ENCODE measurements at regions not wholly inside any gene's neighbourhood (a gene's known extent, or its start where the extent isn't known, plus 50 kb on each side); places are given as distances from the start of the nearest gene placed in this dataset.

DNA sequence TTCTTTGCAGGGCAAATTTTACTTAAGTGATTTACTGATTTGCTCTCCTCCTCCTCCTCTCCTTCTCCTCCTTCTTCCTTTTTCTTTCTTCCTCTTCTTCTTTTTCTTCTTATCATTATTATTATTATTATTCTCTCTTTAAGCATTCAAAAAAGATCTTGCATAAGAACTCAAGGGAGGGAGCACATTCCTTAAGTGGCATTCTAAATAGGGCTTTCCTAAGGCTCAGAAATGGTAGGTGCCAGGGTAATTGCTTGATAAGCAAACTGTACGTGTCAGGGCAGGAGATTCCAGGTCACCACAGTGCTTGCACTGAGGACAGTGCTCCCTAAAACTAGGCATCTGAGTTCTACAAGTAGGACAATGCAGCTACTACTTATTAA lies 92.4 kb downstream of the SPTSSA start:
- TF ChIP-seq, protein P1, sequence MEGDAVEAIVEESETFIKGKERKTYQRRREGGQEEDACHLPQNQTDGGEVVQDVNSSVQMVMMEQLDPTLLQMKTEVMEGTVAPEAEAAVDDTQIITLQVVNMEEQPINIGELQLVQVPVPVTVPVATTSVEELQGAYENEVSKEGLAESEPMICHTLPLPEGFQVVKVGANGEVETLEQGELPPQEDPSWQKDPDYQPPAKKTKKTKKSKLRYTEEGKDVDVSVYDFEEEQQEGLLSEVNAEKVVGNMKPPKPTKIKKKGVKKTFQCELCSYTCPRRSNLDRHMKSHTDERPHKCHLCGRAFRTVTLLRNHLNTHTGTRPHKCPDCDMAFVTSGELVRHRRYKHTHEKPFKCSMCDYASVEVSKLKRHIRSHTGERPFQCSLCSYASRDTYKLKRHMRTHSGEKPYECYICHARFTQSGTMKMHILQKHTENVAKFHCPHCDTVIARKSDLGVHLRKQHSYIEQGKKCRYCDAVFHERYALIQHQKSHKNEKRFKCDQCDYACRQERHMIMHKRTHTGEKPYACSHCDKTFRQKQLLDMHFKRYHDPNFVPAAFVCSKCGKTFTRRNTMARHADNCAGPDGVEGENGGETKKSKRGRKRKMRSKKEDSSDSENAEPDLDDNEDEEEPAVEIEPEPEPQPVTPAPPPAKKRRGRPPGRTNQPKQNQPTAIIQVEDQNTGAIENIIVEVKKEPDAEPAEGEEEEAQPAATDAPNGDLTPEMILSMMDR (IDR thresholded peaks at IDR 0.05; ENCODE audit: low read depth, low read length, missing control alignments), result no peak
- no peak for DNase-seq (ENCODE audit: extremely low read depth, low read depth)
- no peak overlapping the region for H3K4me3 ChIP-seq (replicated peaks; ENCODE audit: low read depth, low read length)

DNA sequence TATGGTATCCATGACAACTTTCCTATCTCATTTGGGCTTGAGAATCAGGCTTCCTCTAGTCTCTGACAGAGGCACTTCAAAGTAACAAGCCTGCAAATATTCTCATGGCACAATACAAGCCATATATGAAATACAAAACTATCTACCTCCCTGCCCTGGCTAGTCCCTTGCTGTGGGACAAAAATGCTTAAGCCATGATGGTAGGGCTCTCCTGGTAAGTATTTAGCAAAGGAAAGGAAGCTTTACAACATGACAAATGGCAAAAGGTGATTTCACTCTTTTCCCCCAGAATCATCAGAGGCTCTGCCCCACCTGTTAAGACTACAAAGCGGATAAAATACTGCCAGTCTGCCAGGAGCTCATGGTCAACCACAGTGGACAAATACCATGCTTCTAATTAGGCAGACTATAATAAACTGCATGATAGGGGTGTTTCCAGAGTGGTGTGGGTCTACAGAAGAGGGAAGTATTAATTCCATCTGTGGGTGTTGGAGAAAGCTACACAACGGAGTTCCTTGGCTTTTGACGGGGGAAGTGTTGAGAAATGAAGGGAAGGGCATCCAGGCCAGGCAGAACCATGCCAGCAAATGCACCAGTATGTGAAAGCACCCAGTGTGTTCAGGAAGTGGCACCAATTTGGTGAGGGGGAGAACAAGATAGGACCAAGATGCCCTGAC lies 92.9 kb downstream of the SPTSSA start:
- H3K4me3 ChIP-seq (replicated peaks; ENCODE audit: low read depth, low read length), result no peak overlapping the region
- no peak for DNase-seq (ENCODE audit: extremely low read depth, low read depth)
- TF ChIP-seq, protein P1 (IDR thresholded peaks at IDR 0.05; ENCODE audit: low read depth, low read length, missing control alignments), result no peak

DNA sequence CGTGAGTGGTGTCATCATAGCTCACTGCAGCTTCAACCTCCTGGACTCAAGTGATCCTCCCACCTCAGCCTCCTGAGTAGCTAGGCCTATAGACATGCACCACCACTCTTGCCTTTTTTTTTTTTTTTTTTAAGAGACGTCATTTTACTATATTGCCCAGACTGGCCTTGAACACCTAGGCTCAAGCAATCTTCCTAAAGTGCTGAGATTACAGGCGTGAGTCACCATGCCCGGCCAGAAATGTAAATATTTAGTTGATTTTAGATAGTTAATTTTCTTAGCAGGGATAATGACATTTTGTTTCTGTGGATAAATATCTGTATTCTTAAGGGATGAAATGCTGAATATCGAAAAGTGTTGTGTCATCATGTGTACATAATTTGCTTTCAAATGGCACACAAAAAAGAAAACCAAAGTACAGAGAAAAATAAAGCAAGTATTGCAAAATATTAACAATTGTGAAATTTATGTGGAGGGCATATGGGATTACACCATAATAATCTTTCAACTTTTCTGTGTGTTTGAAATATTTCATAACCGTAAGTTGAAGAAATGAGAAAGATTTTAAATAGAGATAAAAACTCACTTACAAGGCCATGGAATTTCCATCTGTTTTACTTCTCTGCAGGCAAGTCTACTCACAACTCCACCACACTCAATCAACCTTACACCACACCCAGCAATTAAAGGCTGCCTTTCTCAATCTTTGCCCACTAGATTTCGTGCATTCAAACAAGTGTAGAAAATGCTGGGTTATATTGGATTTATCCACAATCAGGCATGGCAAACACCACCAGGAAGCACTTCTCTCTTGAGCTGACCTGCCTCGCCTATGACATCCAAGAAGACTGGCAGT lies 93.7 kb downstream of the SPTSSA start:
- no peak overlapping the region for H3K4me3 ChIP-seq (replicated peaks; ENCODE audit: low read depth, low read length)
- DNase-seq (ENCODE audit: extremely low read depth, low read depth), result no peak
- TF ChIP-seq, protein P1 (IDR thresholded peaks at IDR 0.05; ENCODE audit: low read depth, low read length, missing control alignments), result no peak

DNA sequence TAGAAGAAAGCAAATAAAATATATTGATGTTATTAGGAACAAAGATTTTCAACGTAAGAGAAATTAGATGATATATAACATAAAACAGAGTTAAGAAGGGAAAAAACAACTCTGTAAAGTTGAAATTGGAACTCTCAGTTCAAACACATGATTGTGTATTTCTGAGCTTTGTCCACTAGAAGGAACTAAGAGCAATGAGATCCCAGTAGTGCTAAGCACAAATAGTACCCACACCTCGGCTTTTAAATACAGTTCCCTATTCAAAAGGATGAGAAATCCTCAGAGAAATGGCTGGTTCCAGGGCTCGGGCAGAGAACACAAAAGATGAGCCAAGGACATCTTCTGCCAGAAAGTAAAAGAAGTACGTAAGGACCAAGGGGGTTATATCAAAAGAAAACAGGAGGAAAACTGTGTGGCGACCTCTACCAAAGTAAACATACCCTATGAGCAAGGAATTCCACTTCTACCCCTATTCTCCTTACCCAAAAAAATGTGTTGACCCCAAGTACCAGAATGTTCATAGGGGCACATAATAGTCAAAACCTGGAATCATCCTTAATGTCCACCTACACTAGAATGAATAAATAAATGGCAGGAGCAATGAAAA lies 96.6 kb downstream of the SPTSSA start:
- TF ChIP-seq, protein P1 (IDR thresholded peaks at IDR 0.05; ENCODE audit: low read depth, low read length, missing control alignments), result no peak
- DNase-seq (ENCODE audit: extremely low read depth, low read depth), result no peak
- H3K4me3 ChIP-seq (replicated peaks; ENCODE audit: low read depth, low read length), result no peak overlapping the region

DNA sequence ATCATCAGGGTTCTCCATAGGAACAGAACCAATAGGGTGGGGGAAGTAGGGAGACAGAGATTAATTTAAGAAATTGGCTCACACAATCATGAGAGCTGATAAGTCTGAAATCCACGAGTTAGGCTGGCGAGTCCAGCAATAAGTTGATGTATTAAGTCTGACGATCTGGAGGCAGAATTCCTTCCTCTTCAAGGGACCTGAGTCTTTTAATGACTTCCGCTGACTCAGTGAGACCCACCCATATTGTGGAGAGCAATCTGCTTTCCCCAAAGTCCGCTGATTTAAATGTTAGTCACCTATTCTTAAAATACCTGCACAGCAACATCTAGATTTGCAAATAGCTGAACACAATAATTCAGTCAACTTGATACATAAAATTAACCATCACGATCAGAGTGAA lies 97.8 kb downstream of the SPTSSA start:
- TF ChIP-seq, protein P1 (IDR thresholded peaks at IDR 0.05; ENCODE audit: low read depth, low read length, missing control alignments), result no peak
- no peak for DNase-seq (ENCODE audit: extremely low read depth, low read depth)
- no peak overlapping the region for H3K4me3 ChIP-seq (replicated peaks; ENCODE audit: low read depth, low read length)

DNA sequence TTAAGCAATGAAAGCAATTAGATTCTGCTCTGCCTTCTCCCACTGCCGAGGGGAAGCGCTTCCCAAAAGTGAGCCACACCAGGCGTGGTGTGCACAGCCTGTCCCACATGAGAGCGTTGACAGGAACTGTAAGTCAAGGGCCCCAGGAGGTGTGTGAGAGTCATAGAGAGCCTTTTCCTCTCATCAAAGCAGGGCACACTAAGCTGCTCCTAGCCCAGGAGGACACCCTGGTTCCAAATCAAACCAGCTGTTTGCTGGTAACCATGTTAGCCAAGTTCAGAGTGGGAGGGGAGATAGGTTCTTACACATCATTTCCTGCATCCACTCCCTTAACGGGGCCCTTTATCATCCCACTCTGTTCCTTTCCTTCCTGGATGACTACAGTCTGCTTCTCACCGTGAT lies 98.3 kb downstream of the SPTSSA start:
- TF ChIP-seq, protein P1 (IDR thresholded peaks at IDR 0.05; ENCODE audit: low read depth, low read length, missing control alignments), result no peak
- no peak overlapping the region for H3K4me3 ChIP-seq (replicated peaks; ENCODE audit: low read depth, low read length)
- DNase-seq (ENCODE audit: extremely low read depth, low read depth), result no peak
